Ovary (tissue), 7 donors: ENCODE measurements at regions not wholly inside any gene's neighbourhood (a gene's known extent, or its start where the extent isn't known, plus 50 kb on each side); places are given as distances from the start of the nearest gene placed in this dataset.
A peak's percentile ranks its signal among the peaks of the same experiment; 100 is the strongest.
"Not testable (repeated sequence)": the region's sequence is repeated elsewhere in the genome, so short reads cannot be mapped to it uniquely, and the experiment has no call there.

Experiments
- DNase-seq, 5 donors: peaks; one replicate each; pipeline ENCODE4 v3.0.0-alpha.2; 2019 to 2020
- H3K27ac ChIP-seq, 2 donors: fragments of 200-600 bp; one replicate each; pipeline versions ENCODE4 v1.5.1 to v1.8.0; 2019 to 2022
- H3K27me3 ChIP-seq: fragments of 200-600 bp; one replicate; pipeline ENCODE4 v1.8.0; 2022
- H3K36me3 ChIP-seq: fragments of 200-600 bp; sonication (generic); one replicate; pipeline ENCODE4 v1.5.1; 2019
- H3K4me1 ChIP-seq: one replicate; pipeline ENCODE4 v1.8.1; 2013; ENCODE audit warnings: mild to moderate bottlenecking, moderate library complexity; ENCODE audit not compliant: insufficient read depth
- H3K4me3 ChIP-seq: fragments of 200-600 bp; sonication (generic); one replicate; pipeline ENCODE4 v1.5.1; 2017
- H3K9me3 ChIP-seq, 2 donors: fragments of 200-600 bp in 1 of 2; sonication (generic) in 1 of 2; one replicate each; pipeline versions ENCODE4 v1.5.1 to v1.8.1; 2013 to 2019; ENCODE audit warnings: mild to moderate bottlenecking in 1 of 2, moderate library complexity in 1 of 2
- CTCF ChIP-seq, 3 donors: fragments of 450-650 bp in 2 of 3; fragments of 200-600 bp in 1 of 3; IDR thresholded peaks; one replicate each; pipeline versions ENCODE4 v1.5.1 to v1.8.0; 2016 to 2022; ENCODE audit warnings: antibody characterized with exemption in 3 of 3, mild to moderate bottlenecking in 1 of 3
- EP300 ChIP-seq: sonication (generic); formaldehyde crosslinking; IDR thresholded peaks from one replicate; pipeline ENCODE4 v1.6.1; 2017; ENCODE audit warnings: antibody characterized with exemption
- POLR2A ChIP-seq: fragments of 450-650 bp; IDR thresholded peaks from one replicate; pipeline ENCODE4 v1.6.1; 2017; ENCODE audit warnings: antibody characterized with exemption, mild to moderate bottlenecking, moderate library complexity
- WGBS, 3 donors: extraction: QIAGEN DNeasy Blood & Tissue Kit in 1 of 3; methylation state at CpG; one replicate each; pipeline versions ENCODE4 v1.1.5 to v1.1.7; 2013 to 2017; 5-methylcytosine and 5-hydroxymethylcytosine counted together
- intact Hi-C, 4 donors: fragments of 100-400 bp; cut with DNase I; formaldehyde crosslinking; loops; one replicate each; pipeline versions ENCODE4 v1.11.0 to v1.15.1; 2022 to 2023
- donor health status: DM: no; HTN: no; CAD: no; lungs with moderate emphysema.
- donor health status: DM: no; HTN: no; CAD: no.
- donor health status: Bipolar disorder and iron deficiency.
- donor health status: DM: no; HTN: no; CAD: no.
- donor health status: DM: yes; HTN: yes; CAD: no.

DNA sequence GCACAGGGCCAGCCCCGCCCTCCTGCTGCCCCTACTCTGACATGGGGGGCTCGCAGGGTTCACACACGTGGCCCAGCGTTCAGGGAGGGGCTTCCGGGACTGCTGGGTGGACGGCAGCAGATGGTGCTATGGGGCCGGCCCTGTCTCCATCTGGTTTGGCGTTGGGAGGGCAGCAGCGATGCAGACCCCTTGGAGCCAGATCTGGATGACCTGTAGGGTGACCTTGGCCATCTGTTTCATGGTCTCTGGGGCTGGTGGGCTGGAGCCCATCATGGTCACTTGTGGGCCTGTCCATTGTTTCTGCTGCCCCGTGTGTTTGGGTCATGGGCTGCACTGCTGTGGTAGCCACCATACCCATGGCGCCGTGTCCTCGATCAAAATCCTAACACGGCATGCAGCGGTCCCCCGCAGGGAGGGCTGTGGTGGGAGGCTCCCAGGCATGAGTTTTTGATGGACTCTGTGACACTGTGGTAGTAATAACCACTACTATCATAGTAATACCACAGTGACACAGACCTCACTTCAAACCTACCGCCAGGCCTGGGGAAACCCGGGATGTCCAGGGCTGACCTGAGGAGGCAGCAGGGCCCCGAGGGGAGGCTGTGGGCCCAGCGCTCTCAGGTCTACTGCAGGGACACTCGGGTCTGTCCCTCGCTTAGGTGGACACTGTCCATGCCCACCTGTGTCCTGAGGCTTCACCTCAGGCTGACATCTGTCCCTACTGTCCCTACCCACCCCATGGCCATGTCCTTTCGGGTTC, 359.4 kb downstream of the TMEM121 start:
- intact Hi-C loops: no loop called here
- H3K9me3 ChIP-seq: no peaks in the 10 kb centered on the region
- no peaks in the 10 kb centered on the region for H3K27me3 ChIP-seq
- no peak for TF ChIP-seq POLR2A
- TF ChIP-seq EP300: no peak
- TF ChIP-seq CTCF (IDR thresholded peaks at IDR 0.05): no peak
- no peaks in the 10 kb centered on the region for H3K4me1 ChIP-seq
- WGBS, 3 donors: 83 to 86% (median 83%) methylated on average over 22 to 23 of the region's 23 CpGs
- no peaks in the 10 kb centered on the region for H3K36me3 ChIP-seq
- peak; percentile 2 to 13 (median 4) for DNase-seq
- no peak overlapping the region for H3K27ac ChIP-seq
- H3K4me3 ChIP-seq: no peak overlapping the region

- H3K36me3 ChIP-seq, H3K4me1 ChIP-seq, H3K27ac ChIP-seq, intact Hi-C loops, H3K27me3 ChIP-seq, H3K9me3 ChIP-seq, H3K4me3 ChIP-seq: not testable (repeated sequence)
- WGBS, 3 donors: 69 to 85% (median 73%) methylated on average over 4 of the region's 4 CpGs
- DNase-seq: peak in 4 of 5 donors; percentile 2 to 12 (median 4)
These were observed 360.4 kb downstream of the TMEM121 start for GRCh38 chr14:105886791-105887191.

- DNase-seq: peak in 2 of 5 donors; percentile 0 to 2
- intact Hi-C loops: no loop called here
- no peaks in the 10 kb centered on the region for H3K27me3 ChIP-seq
- H3K9me3 ChIP-seq: no peaks in the 10 kb centered on the region
- H3K36me3 ChIP-seq: no peaks in the 10 kb centered on the region
- no peaks in the 10 kb centered on the region for H3K4me1 ChIP-seq
- H3K4me3 ChIP-seq: no peak overlapping the region
- H3K27ac ChIP-seq: no peak overlapping the region
- TF ChIP-seq POLR2A: no peak
- TF ChIP-seq EP300: no peak
- TF ChIP-seq CTCF (IDR thresholded peaks at IDR 0.05): no peak
- 2 to 15% (median 14%) methylated on average over 2 of the region's 2 CpGs for WGBS, 3 donors
These were observed 361.3 kb downstream of the TMEM121 start for GRCh38 chr14:105887692-105888091.

- intact Hi-C loops: no loop called here
- no peaks in the 10 kb centered on the region for H3K36me3 ChIP-seq
- DNase-seq: peak in 3 of 5 donors; percentile 1 to 2 (median 1)
- TF ChIP-seq CTCF (IDR thresholded peaks at IDR 0.05): no peak
- no peak for TF ChIP-seq POLR2A
- no peak for TF ChIP-seq EP300
- H3K27ac ChIP-seq: no peak overlapping the region
- no peaks in the 10 kb centered on the region for H3K27me3 ChIP-seq
- no peak overlapping the region for H3K4me3 ChIP-seq
- 78 to 92% (median 82%) methylated on average over 2 of the region's 2 CpGs for WGBS, 3 donors
- H3K4me1 ChIP-seq: no peaks in the 10 kb centered on the region
- no peaks in the 10 kb centered on the region for H3K9me3 ChIP-seq
These were observed 361.8 kb downstream of the TMEM121 start for GRCh38 chr14:105888151-105888550.
